T-helper 17 cell (primary cell): ENCODE measurements at regions not wholly inside any gene's neighbourhood (a gene's known extent, or its start where the extent isn't known, plus 50 kb on each side); places are given as distances from the start of the nearest gene placed in this dataset.
"Not testable (repeated sequence)": the region's sequence is repeated elsewhere in the genome, so short reads cannot be mapped to it uniquely, and the experiment has no call there.

Source experiments
- ATAC-seq: fragments of 150-1000 bp; cut with Tn5 transposase; 2 replicates; pipeline ENCODE4 v1.10.0; 2021; ENCODE audit warnings: mild to moderate bottlenecking, moderate library complexity
- DNase-seq, 3 donors: peaks; one replicate each; pipeline versions ENCODE4 v3.0.0 to v3.0.0-alpha.2; 2020 to 2021
- H3K9me3 ChIP-seq: one replicate; pipeline ENCODE4 v1.7.0; 2013; ENCODE audit warnings: low read length, mild to moderate bottlenecking; ENCODE audit not compliant: control insufficient read depth, poor library complexity, severe bottlenecking
- H3K27ac Mint-ChIP-seq: one replicate; pipeline ENCODE4 v1.8.0; 2022; ENCODE audit warnings: mild to moderate bottlenecking, moderate library complexity, mixed read lengths
- H3K27me3 Mint-ChIP-seq: one replicate; pipeline ENCODE4 v1.8.0; 2022; ENCODE audit warnings: mixed read lengths
- H3K36me3 Mint-ChIP-seq: one replicate; pipeline ENCODE4 v1.8.0; 2022; ENCODE audit warnings: low read depth, mixed read lengths
- H3K4me1 Mint-ChIP-seq: one replicate; pipeline ENCODE4 v1.8.0; 2022; ENCODE audit warnings: mild to moderate bottlenecking, mixed read lengths
- H3K4me3 Mint-ChIP-seq: one replicate; pipeline ENCODE4 v1.8.0; 2022; ENCODE audit warnings: mild to moderate bottlenecking, moderate library complexity, mixed read lengths

DNA sequence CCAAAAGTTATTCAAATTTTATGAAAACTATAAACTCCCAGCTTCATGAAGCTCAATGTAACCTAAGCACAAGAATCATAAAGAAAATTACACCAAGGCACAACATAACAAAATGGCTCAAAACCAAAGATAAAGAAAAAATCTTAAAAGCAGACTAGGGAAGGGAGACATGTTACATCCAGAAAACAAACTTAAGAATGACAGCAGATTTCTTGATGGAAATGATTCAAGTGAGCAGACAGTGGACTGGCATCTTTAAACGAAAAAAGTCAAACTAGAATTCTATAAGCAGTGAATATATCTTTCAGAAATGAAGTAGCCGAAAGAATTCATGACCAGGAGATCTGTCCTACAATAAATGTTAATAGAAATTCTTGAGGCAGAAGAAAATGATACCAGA lies 75.6 kb downstream of the SHANK2 start:
- no peak overlapping the region for H3K27ac Mint-ChIP-seq

DNA sequence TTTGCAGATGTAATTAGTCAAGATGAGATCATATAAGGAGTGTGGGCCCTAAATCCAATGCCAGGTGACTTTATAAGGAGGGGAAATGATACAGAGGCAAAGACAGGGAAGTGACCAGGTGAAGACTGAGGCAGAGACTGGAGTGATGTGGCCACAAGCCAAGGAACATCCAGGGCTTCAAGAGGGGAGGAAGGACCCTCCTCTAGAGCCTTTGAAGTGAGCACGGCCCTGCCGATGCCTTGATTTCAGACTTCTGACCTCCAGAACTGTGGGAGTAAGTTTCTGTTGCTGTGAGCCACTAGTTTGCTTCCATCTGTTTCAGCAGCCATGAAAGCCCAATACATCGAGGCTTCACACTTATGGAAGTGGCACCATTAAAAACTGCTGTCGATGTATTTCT lies 78.7 kb downstream of the SHANK2 start:
- H3K4me3 Mint-ChIP-seq, result no peak overlapping the region
- no peak overlapping the region for H3K27ac Mint-ChIP-seq
- DNase-seq (no peak), ATAC-seq (no peak)
- H3K36me3 Mint-ChIP-seq, result no peaks in the 10 kb centered on the region
- H3K9me3 ChIP-seq, result no peaks in the 10 kb centered on the region
- H3K4me1 Mint-ChIP-seq, result no peaks in the 10 kb centered on the region
- peaks cover 6% of the 10 kb centered on the region for H3K27me3 Mint-ChIP-seq

More for the DNA sequence above, 75.6 kb downstream of the SHANK2 start:
- H3K27me3 Mint-ChIP-seq, result peaks cover 15% of the 10 kb centered on the region
- DNase-seq (no peak), ATAC-seq (no peak)
- H3K4me1 Mint-ChIP-seq, result no peaks in the 10 kb centered on the region
- H3K4me3 Mint-ChIP-seq, result no peak overlapping the region
- no peaks in the 10 kb centered on the region for H3K36me3 Mint-ChIP-seq
- H3K9me3 ChIP-seq, result no peaks in the 10 kb centered on the region

DNA sequence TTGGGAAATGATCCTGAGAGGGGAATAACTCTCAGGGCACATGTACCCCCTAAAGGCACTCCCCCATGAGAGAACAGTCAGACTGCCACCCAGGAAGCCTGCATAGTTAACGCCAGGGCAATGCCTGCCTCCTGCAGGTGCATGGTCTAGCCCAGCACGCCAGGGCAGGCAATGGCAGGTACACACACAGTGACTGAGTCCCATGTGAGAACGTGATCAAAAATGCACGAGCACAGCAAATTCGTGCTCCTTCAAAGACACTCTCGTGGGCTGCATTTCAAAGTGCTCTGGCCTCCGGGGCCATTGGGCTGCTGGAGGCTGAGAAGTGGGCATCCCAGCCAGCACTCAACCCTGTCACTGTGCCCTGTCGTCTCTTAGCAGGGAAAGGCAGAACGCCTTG lies 79.7 kb downstream of the SHANK2 start:
- Mint-ChIP-seq H3K27ac (no peak overlapping the region), H3K27me3 (peaks cover 6% of the 10 kb centered on the region), H3K4me3 (no peak overlapping the region), H3K36me3 (no peaks in the 10 kb centered on the region), H3K4me1 (no peaks in the 10 kb centered on the region)
- ATAC-seq, result no peak
- no peaks in the 10 kb centered on the region for H3K9me3 ChIP-seq
- no peak for DNase-seq

DNA sequence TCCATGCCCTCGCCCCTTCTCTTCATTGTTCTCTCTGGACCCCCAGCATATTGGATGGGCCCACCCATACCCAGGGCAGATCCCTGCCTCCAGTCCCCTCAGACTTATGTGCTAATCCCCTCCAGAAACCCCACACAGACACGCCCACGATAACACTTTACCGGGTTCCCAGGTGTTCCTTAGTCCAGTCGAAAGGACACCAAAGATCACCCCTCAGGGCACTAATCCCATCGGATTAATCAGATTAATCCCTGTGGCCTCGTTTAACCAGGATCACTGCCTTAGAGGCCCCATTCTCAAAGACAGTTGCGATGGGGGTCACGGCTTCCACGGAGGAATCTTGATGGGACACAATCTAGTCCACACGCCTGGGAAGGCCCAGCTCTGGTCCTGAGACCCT lies 80.8 kb downstream of the SHANK2 start:
- Mint-ChIP-seq H3K27me3 (peaks cover 6% of the 10 kb centered on the region), H3K27ac (no peak overlapping the region), H3K4me1 (no peaks in the 10 kb centered on the region), H3K36me3 (no peaks in the 10 kb centered on the region), H3K4me3 (no peak overlapping the region)
- no peaks in the 10 kb centered on the region for H3K9me3 ChIP-seq
- no peak for ATAC-seq
- no peak for DNase-seq

DNA sequence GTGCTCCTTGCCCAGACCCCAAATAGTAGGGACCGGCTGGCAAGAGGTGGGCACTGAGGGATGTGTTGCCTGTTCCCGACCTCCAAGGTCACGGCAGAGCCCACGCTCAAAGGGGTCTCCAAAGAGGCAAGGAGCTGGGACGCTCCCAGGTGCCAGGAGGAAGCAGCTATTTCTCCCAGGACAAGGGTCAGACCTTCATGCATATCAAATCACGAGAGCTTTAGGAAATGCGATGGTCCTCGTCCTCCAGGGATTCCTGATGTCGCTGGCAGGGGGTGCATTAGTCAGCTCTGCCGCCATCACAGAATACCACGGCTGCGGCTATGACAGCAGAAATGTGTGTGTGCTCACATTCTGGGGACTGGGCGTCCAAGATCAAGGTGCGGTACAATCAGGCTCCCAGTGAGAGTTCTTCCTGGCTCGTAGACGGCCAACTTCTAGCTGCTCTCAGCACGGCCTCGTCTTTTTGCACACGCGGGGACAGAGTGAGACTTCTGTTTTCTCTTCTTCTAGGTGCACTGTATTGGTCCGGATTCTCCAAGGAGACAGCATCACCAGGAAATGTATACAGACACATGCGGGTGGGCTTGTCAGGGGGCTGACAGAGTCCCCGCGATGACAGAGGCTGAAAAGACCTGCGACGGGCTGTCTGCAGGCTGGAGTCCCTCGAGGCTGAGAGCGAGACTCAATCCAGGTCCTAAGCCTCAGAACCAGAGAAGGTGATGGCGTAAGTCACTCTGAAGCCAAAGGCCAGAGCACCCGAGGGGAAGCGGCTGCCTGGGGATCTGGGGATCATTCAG lies 81.6 kb downstream of the SHANK2 start:
- Mint-ChIP-seq H3K4me1 (no peaks in the 10 kb centered on the region), H3K27me3 (peaks cover 7% of the 10 kb centered on the region), H3K36me3 (no peaks in the 10 kb centered on the region), H3K4me3 (no peak overlapping the region), H3K27ac (no peak overlapping the region)
- DNase-seq (no peak), ATAC-seq (no peak)
- H3K9me3 ChIP-seq, result no peaks in the 10 kb centered on the region

GRCh38 chr11:71169313-71169712 lies 83.1 kb downstream of the SHANK2 start:
- peaks cover 16% of the 10 kb centered on the region for H3K27me3 Mint-ChIP-seq
- no peak overlapping the region for H3K27ac Mint-ChIP-seq
- H3K4me1 Mint-ChIP-seq, result no peaks in the 10 kb centered on the region
- ATAC-seq (no peak), DNase-seq (no peak)
- H3K9me3 ChIP-seq, result no peaks in the 10 kb centered on the region
- H3K36me3 Mint-ChIP-seq, result no peaks in the 10 kb centered on the region
- no peak overlapping the region for H3K4me3 Mint-ChIP-seq

DNA sequence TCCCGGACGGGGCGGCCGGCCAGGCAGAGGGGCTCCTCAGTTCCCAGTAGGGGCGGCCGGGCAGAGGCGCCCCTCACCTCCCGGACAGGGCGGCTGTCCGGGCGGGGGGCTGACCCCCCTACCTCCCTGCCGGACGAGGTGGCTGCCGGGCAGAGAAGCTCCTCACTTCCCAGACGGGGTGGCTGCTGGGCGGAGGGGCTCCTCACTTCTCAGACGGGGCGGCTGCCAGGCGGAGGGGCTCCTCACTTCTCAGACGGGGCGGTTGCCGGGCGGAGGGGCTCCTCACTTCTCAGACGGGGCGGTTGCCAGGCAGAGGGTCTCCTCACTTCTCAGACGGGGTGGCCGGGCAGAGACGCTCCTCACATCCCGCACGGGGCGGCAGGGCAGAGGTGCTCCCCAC lies 84.6 kb downstream of the SHANK2 start:
- H3K4me3 Mint-ChIP-seq, H3K4me1 Mint-ChIP-seq, ATAC-seq, H3K9me3 ChIP-seq, DNase-seq, H3K36me3 Mint-ChIP-seq, H3K27ac Mint-ChIP-seq: not testable (repeated sequence)
- H3K27me3 Mint-ChIP-seq, result peaks cover 22% of the 10 kb centered on the region

DNA sequence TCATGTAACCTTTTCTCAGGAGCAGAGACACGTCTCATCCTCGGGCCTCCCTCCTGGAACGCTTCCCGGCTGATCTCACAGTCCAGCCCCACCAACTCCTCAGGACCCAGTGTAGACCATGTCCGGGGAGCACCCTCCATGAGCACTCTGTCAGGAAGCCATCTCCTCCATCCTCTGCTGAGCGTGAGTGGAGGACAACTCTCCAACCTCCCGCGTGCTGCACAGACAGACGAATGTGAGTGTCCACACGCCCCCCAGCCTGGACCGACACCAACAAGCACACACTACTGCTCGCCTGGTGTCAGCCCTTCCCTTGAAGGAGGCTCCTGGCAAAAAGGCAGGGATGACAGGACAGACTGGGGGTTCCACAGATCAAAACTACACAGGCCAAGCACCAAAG lies 86.6 kb downstream of the SHANK2 start:
- Mint-ChIP-seq H3K36me3 (no peaks in the 10 kb centered on the region), H3K27me3 (peaks cover 16% of the 10 kb centered on the region), H3K27ac (no peak overlapping the region), H3K4me3 (no peak overlapping the region), H3K4me1 (no peaks in the 10 kb centered on the region)
- no peak for ATAC-seq
- DNase-seq, result no peak
- H3K9me3 ChIP-seq, result no peaks in the 10 kb centered on the region

- DNase-seq, result no peak
- Mint-ChIP-seq H3K27me3 (peaks cover 16% of the 10 kb centered on the region), H3K4me3 (no peak overlapping the region), H3K36me3 (no peaks in the 10 kb centered on the region), H3K4me1 (no peaks in the 10 kb centered on the region), H3K27ac (no peak overlapping the region)
- no peaks in the 10 kb centered on the region for H3K9me3 ChIP-seq
- ATAC-seq, result no peak
Measured at GRCh38 chr11:71164621-71165020, 87.8 kb downstream of the SHANK2 start.

GRCh38 chr11:71164186-71164585 lies 88.2 kb downstream of the SHANK2 start:
- no peaks in the 10 kb centered on the region for H3K36me3 Mint-ChIP-seq
- no peaks in the 10 kb centered on the region for H3K9me3 ChIP-seq
- H3K4me3 Mint-ChIP-seq, result no peak overlapping the region
- no peak overlapping the region for H3K27ac Mint-ChIP-seq
- DNase-seq (no peak), ATAC-seq (no peak)
- no peaks in the 10 kb centered on the region for H3K4me1 Mint-ChIP-seq
- peaks cover 16% of the 10 kb centered on the region for H3K27me3 Mint-ChIP-seq

DNA sequence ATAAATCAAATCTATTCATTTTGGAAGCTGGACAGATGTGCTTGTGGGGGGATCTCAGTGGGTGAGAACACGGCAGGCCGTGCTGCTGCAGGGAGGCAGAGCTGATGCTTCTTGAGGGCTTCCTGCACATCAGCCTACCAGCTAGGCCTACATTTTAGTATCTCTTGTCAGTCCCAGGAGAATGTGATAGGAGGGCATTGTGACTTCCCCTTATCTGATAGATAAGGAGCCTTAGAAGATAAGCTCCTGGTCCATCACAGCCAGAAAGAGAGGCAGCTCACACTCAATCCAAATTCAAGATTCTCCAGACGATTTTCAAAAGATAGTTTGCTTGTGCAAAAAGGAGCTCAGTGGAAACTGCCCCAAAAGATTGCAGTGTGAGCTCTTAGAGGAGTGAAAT lies 89.0 kb downstream of the SHANK2 start:
- no peaks in the 10 kb centered on the region for H3K9me3 ChIP-seq
- no peaks in the 10 kb centered on the region for H3K4me1 Mint-ChIP-seq
- DNase-seq (no peak), ATAC-seq (no peak)
- H3K4me3 Mint-ChIP-seq, result no peak overlapping the region
- no peak overlapping the region for H3K27ac Mint-ChIP-seq
- H3K27me3 Mint-ChIP-seq, result peaks cover 16% of the 10 kb centered on the region
- no peaks in the 10 kb centered on the region for H3K36me3 Mint-ChIP-seq

DNA sequence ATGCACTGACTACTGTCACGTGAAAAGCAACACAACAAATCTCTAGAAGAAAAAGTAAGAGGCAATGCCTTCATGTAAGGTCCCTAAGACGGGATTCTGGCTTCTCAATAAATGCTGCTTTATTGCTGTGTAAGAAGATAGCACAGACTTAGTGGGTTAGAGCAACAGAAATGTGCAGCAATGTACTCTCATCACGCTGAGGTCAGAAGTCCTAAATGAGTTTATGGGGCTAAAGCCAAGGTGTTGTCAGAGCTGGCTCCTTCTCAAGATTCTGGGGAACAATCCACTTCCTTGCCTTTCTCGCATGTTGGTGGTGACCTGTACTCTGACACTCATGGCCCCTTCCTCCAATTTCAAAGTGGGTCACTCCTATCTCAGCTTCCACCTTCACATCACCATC lies 93.4 kb downstream of the SHANK2 start:
- H3K27ac Mint-ChIP-seq, result no peak overlapping the region
- no peaks in the 10 kb centered on the region for H3K4me1 Mint-ChIP-seq
- no peak for ATAC-seq
- no peak for DNase-seq
- H3K36me3 Mint-ChIP-seq, result no peaks in the 10 kb centered on the region
- H3K27me3 Mint-ChIP-seq, result peaks cover 26% of the 10 kb centered on the region
- no peak overlapping the region for H3K4me3 Mint-ChIP-seq
- H3K9me3 ChIP-seq, result no peaks in the 10 kb centered on the region

- peaks cover 30% of the 10 kb centered on the region for H3K27me3 Mint-ChIP-seq
- not testable (repeated sequence) for H3K4me3 Mint-ChIP-seq, DNase-seq, ATAC-seq, H3K9me3 ChIP-seq, H3K4me1 Mint-ChIP-seq, H3K27ac Mint-ChIP-seq, H3K36me3 Mint-ChIP-seq
Measured at GRCh38 chr11:71157676-71158075, 94.7 kb downstream of the SHANK2 start.

- H3K27me3 Mint-ChIP-seq, result peaks cover 41% of the 10 kb centered on the region
- no peaks in the 10 kb centered on the region for H3K36me3 Mint-ChIP-seq
- ATAC-seq (no peak), DNase-seq (no peak)
- H3K4me3 Mint-ChIP-seq, result no peak overlapping the region
- no peaks in the 10 kb centered on the region for H3K9me3 ChIP-seq
- no peaks in the 10 kb centered on the region for H3K4me1 Mint-ChIP-seq
- H3K27ac Mint-ChIP-seq, result no peak overlapping the region
Measured at GRCh38 chr11:71156301-71156700, 96.1 kb downstream of the SHANK2 start.
